OCI-LY3 (cell line): ENCODE measurements at regions not wholly inside any gene's neighbourhood (a gene's known extent, or its start where the extent isn't known, plus 50 kb on each side); places are given as distances from the start of the nearest gene placed in this dataset.

Source experiments
- EZH2phosphoT487 ChIP-seq: fragments of 200-600 bp; shearing (Covaris generic); IDR thresholded peaks from 2 replicates; pipeline ENCODE4 v1.6.1; 2018; ENCODE audit warnings: antibody characterized with exemption, mixed run types, low read depth
- TF ChIP-seq, protein P1 (sequence below): fragments of 200-600, 300-600 bp; sonication (generic); IDR thresholded peaks from 2 replicates; pipeline ENCODE4 v1.5.1; 2014; ENCODE audit warnings: antibody characterized with exemption, low read length, low read depth

DNA sequence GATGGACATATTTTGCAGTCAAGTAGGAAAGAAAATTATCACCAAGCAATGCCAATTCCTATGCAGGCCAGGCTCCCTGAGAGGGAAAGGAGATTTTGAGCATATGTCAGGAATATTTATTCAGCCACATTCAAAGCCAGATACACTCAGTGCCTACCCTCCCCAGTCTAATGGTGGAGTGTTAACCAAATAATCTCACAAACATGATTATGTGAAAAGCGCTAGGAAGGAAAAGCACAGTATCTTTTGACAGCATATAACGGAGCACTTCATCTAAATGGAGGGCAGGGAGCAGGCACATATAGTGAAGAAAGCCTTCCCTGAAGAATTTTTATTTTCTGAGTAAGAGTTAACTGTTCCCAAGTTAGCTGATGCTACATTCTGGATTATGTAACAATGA is 80.3 kb upstream of the SLC30A5 start:
- TF ChIP-seq, protein P1, sequence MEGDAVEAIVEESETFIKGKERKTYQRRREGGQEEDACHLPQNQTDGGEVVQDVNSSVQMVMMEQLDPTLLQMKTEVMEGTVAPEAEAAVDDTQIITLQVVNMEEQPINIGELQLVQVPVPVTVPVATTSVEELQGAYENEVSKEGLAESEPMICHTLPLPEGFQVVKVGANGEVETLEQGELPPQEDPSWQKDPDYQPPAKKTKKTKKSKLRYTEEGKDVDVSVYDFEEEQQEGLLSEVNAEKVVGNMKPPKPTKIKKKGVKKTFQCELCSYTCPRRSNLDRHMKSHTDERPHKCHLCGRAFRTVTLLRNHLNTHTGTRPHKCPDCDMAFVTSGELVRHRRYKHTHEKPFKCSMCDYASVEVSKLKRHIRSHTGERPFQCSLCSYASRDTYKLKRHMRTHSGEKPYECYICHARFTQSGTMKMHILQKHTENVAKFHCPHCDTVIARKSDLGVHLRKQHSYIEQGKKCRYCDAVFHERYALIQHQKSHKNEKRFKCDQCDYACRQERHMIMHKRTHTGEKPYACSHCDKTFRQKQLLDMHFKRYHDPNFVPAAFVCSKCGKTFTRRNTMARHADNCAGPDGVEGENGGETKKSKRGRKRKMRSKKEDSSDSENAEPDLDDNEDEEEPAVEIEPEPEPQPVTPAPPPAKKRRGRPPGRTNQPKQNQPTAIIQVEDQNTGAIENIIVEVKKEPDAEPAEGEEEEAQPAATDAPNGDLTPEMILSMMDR = no peak
- no peak for TF ChIP-seq EZH2phosphoT487
